ENCODE measurements at regions not wholly inside any gene's neighbourhood (a gene's known extent, or its start where the extent isn't known, plus 50 kb on each side); places are given as distances from the start of the nearest gene placed in this dataset.

- Histone ChIP-seq H3K56ac (replicated peaks; ENCODE audit: insufficient read length, low read depth, low read length) (no peak overlapping the region), H3K4me1 (replicated peaks in 1 of 4; ENCODE audit: control insufficient read depth in 3 of 4, insufficient read depth in 4 of 4, low read length in 3 of 4) (no peaks in the 10 kb centered on the region), H3K36me3 (ENCODE audit: control insufficient read depth in 2 of 4, insufficient read depth in 4 of 4, low read length in 3 of 4) (no peaks in the 10 kb centered on the region), H3K27ac (ENCODE audit: low read depth, low read length) (no peak overlapping the region), H3K27me3 (replicated peaks in 1 of 4; ENCODE audit: control insufficient read depth in 3 of 4, extremely low read depth in 1 of 4, insufficient read depth in 3 of 4, low read length in 3 of 4) (no peaks in the 10 kb centered on the region), H2AK5ac (ENCODE audit: low read depth, low read length) (no peak overlapping the region), H3K9ac (replicated peaks in 1 of 4; ENCODE audit: extremely low read depth in 1 of 4, low read depth in 3 of 4, low read length in 3 of 4) (no peak overlapping the region), H3K4ac (replicated peaks; ENCODE audit: insufficient read length, low read depth, low read length) (no peak overlapping the region), H3K4me2 (ENCODE audit: insufficient read depth in 1 of 2, low read depth in 2 of 2, low read length in 2 of 2) (no peak overlapping the region), H2BK20ac (ENCODE audit: low read length) (no peak overlapping the region), H4K20me1 (replicated peaks in 1 of 2; ENCODE audit: control insufficient read depth in 1 of 2, insufficient read depth in 2 of 2, low read length in 2 of 2) (no peaks in the 10 kb centered on the region), H2BK12ac (ENCODE audit: low read depth, low read length) (no peak overlapping the region), H4K5ac (ENCODE audit: insufficient read length, low read depth, low read length) (no peak overlapping the region), H3K23me2 (ENCODE audit: low read depth, low read length) (no peaks in the 10 kb centered on the region), H4K8ac (ENCODE audit: extremely low read depth, insufficient read depth, low read length) (no peak overlapping the region), H2BK120ac (replicated peaks; ENCODE audit: low read depth, low read length) (no peak overlapping the region), H3K14ac (ENCODE audit: insufficient read length) (no peak overlapping the region), H3K79me1 (ENCODE audit: low read depth, low read length) (no peaks in the 10 kb centered on the region), H3K18ac (ENCODE audit: extremely low read depth, low read length) (no peak overlapping the region), H2BK5ac (ENCODE audit: low read depth, low read length) (no peak overlapping the region), H3K9me3 (ENCODE audit: insufficient read depth in 2 of 2, low read depth in 1 of 2, low read length in 1 of 2) (no peaks in the 10 kb centered on the region), H4K91ac (replicated peaks; ENCODE audit: insufficient read length, low read length) (no peak overlapping the region), H2BK15ac (ENCODE audit: low read length) (no peak overlapping the region), H2AFZ (ENCODE audit: low read length) (no peak overlapping the region), H3K23ac (ENCODE audit: insufficient read length) (no peak overlapping the region), H3K79me2 (ENCODE audit: control insufficient read depth in 1 of 2, insufficient read depth in 2 of 2, low read length in 2 of 2) (no peaks in the 10 kb centered on the region), H3K4me3 (ENCODE audit: extremely low read depth in 1 of 4, insufficient read depth in 2 of 4, low read depth in 3 of 4, low read length in 4 of 4) (no peak overlapping the region)
- no peak for TF ChIP-seq KDM5A (IDR thresholded peaks at IDR 0.05; ENCODE audit: low read length)
- POLR2A ChIA-PET (ENCODE audit: partially characterized antibody) = no interaction called here
- CTCF ChIA-PET (ENCODE audit: partially characterized antibody) = interaction anchor here (0.5 kb wide), 1 partner anchor 23 kb away, joined by 3 read pairs; no protein-coding TSS in a partner anchor
- 85% methylated on average over 3 of the region's 3 CpGs; no CpG with 5 or more reads in 1 of the 2 experiments for WGBS, 2 experiments (ENCODE audit: extremely low coverage in 1 of 2, insufficient coverage in 1 of 2, insufficient read length in 1 of 2, insufficient replicate concordance in 2 of 2, low coverage in 1 of 2, low lambda C conversion rate in 2 of 2, missing lambda C conversion rate in 1 of 2)
- no peak for DNase-seq (ENCODE audit: low read depth in 1 of 2, low spot score in 2 of 2)
- no peak for FAIRE-seq
Measured at GRCh38 chr4:114173968-114174367, 194.5 kb upstream of the ARSJ start.

Measured in H1 (cell line).